Gastroesophageal sphincter (tissue), 4 donors: ENCODE measurements at regions not wholly inside any gene's neighbourhood (a gene's known extent, or its start where the extent isn't known, plus 50 kb on each side); places are given as distances from the start of the nearest gene placed in this dataset.

Experiments
- ATAC-seq: fragments of 150-250 bp; one replicate; pipeline ENCODE4 v1.9.1; 2016; ENCODE audit warnings: mild to moderate bottlenecking, moderate library complexity
- H3K27ac ChIP-seq, 4 donors: fragments of 200-600 bp; sonication (generic) in 3 of 4; 1 replicate in 3 of 4; 2 replicates in 1 of 4; pipeline ENCODE4 v1.5.1; 2016 to 2019
- H3K27me3 ChIP-seq: fragments of 200-600 bp; sonication (generic); one replicate; pipeline ENCODE4 v1.5.1; 2019
- H3K36me3 ChIP-seq, 2 donors: fragments of 200-600 bp; sonication (generic); one replicate each; pipeline ENCODE4 v1.5.1; 2019; ENCODE audit warnings: control low read depth in 1 of 2
- H3K4me1 ChIP-seq, 3 donors: fragments of 200-600 bp; sonication (generic); 1 replicate in 2 of 3; 2 replicates in 1 of 3; pipeline ENCODE4 v1.5.1; 2016 to 2019; ENCODE audit warnings: control low read depth in 2 of 3
- H3K4me3 ChIP-seq, 2 donors: fragments of 200-600 bp; sonication (generic); one replicate each; pipeline ENCODE4 v1.5.1; 2019; ENCODE audit warnings: mild to moderate bottlenecking in 1 of 2, moderate library complexity in 1 of 2
- H3K9me3 ChIP-seq, 3 donors: fragments of 200-600 bp; sonication (generic); one replicate each; pipeline ENCODE4 v1.5.1; 2017 to 2019; ENCODE audit warnings: control low read depth in 2 of 3
- EP300 ChIP-seq: sonication (generic); formaldehyde crosslinking; IDR thresholded peaks from one replicate; pipeline ENCODE4 v1.6.1; 2017; ENCODE audit warnings: antibody characterized with exemption, mild to moderate bottlenecking
- POLR2A ChIP-seq, 2 donors: fragments of 450-650 bp; IDR thresholded peaks; one replicate each; pipeline ENCODE4 v1.6.1; 2017; ENCODE audit warnings: antibody characterized with exemption in 2 of 2, mild to moderate bottlenecking in 2 of 2, moderate library complexity in 1 of 2
- POLR2AphosphoS5 ChIP-seq: sonication (generic); formaldehyde crosslinking; IDR thresholded peaks from one replicate; pipeline ENCODE4 v1.6.1; 2017; ENCODE audit warnings: antibody characterized with exemption
- WGBS, 2 donors: methylation state at CpG; one replicate each; pipeline ENCODE4 v1.1.5; 2018; ENCODE audit warnings: low coverage in 1 of 2; 5-methylcytosine and 5-hydroxymethylcytosine counted together
- TF ChIP-seq, protein P1 (sequence below), 4 experiments: fragments of 200-600 bp in 2 of 4; fragments of 450-650 bp in 2 of 4; sonication (generic) in 1 of 4; IDR thresholded peaks; one replicate each; pipeline ENCODE4 v1.5.1; 2017 to 2019; ENCODE audit warnings: antibody characterized with exemption in 4 of 4, mild to moderate bottlenecking in 2 of 4, moderate library complexity in 2 of 4

- H3K9me3 ChIP-seq: peaks cover 0 to 16% (median 0%) of the 10 kb centered on the region in 3 donors
- no peak overlapping the region for H3K4me3 ChIP-seq
- WGBS, 2 donors: 81% methylated on average over 2 of the region's 10 CpGs; no CpG with 5 or more reads in 1 of the 2 donors
- peak; percentile 36 for ATAC-seq
- TF ChIP-seq POLR2AphosphoS5 (no peak), POLR2A (IDR thresholded peaks at IDR 0.05) (no peak), EP300 (no peak)
- TF ChIP-seq, protein P1, sequence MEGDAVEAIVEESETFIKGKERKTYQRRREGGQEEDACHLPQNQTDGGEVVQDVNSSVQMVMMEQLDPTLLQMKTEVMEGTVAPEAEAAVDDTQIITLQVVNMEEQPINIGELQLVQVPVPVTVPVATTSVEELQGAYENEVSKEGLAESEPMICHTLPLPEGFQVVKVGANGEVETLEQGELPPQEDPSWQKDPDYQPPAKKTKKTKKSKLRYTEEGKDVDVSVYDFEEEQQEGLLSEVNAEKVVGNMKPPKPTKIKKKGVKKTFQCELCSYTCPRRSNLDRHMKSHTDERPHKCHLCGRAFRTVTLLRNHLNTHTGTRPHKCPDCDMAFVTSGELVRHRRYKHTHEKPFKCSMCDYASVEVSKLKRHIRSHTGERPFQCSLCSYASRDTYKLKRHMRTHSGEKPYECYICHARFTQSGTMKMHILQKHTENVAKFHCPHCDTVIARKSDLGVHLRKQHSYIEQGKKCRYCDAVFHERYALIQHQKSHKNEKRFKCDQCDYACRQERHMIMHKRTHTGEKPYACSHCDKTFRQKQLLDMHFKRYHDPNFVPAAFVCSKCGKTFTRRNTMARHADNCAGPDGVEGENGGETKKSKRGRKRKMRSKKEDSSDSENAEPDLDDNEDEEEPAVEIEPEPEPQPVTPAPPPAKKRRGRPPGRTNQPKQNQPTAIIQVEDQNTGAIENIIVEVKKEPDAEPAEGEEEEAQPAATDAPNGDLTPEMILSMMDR (IDR thresholded peaks at IDR 0.05): no peak
- H3K27me3 ChIP-seq: peaks cover 4% of the 10 kb centered on the region
- H3K4me1 ChIP-seq: no peaks in the 10 kb centered on the region
- H3K27ac ChIP-seq: no peak overlapping the region
- no peaks in the 10 kb centered on the region for H3K36me3 ChIP-seq
Measured at GRCh38 chr15:37586011-37586583, 348.3 kb upstream of the TMCO5A start.

DNA sequence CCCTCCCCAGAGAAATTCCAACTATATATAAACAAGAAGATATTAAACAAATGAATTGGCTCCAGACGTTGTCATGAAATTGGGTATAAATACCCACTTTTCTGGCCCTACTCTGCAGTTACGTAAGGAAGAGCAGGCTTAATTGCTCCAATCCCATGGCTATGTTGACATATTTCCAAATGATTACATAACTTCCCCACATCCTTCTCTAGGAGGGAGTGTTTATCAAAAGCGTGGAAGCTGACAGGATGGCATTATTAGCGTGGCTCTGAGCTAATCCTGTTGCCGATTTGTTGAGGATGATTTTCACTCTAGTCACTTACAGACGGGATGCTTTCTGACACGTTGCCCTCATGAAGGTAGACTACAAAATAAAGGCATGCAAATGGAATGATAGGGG, 347.5 kb upstream of the TMCO5A start:
- Histone ChIP-seq H3K27me3 (peaks cover 4% of the 10 kb centered on the region), H3K4me3 (no peak overlapping the region), H3K4me1 (no peaks in the 10 kb centered on the region), H3K36me3 (no peaks in the 10 kb centered on the region), H3K9me3 (peaks cover 0 to 11% (median 0%) of the 10 kb centered on the region in 3 donors), H3K27ac (no peak overlapping the region)
- WGBS, 2 donors: 0 to 19% methylated on average over 2 to 7 of the region's 7 CpGs
- ATAC-seq: peak; percentile 63
- TF ChIP-seq POLR2A (IDR thresholded peaks at IDR 0.05) (no peak), POLR2AphosphoS5 (no peak), EP300 (no peak)
- TF ChIP-seq, protein P1 (IDR thresholded peaks at IDR 0.05): no peak

DNA sequence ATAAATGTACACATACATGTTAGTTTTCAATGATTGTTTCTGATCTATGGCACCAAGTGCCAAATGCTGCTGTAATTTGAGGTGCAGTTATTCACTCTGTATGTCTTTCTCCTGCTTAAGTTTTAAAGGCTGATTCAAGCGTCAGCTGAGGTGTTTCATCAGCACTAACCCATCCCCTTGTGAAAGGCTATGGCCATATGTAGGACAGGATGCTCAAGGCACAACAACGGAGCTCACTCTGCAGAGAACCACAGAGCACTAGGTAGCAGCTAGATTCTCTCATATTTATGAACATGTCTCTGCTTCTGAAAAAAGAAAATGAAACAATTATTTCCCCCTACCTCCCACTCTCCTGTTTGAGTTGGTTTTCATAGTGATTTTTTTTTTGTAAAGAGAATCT, 340.0 kb upstream of the TMCO5A start:
- H3K9me3 ChIP-seq: no peaks in the 10 kb centered on the region
- TF ChIP-seq, protein P1 (IDR thresholded peaks at IDR 0.05): no peak
- no peak for TF ChIP-seq EP300
- no peak for TF ChIP-seq POLR2AphosphoS5
- TF ChIP-seq POLR2A (IDR thresholded peaks at IDR 0.05): no peak
- peaks cover 4% of the 10 kb centered on the region for H3K27me3 ChIP-seq
- H3K27ac ChIP-seq: no peak overlapping the region
- no peaks in the 10 kb centered on the region for H3K4me1 ChIP-seq
- H3K36me3 ChIP-seq: no peaks in the 10 kb centered on the region
- WGBS, 2 donors: 27 to 36% methylated on average over 2 of the region's 2 CpGs
- H3K4me3 ChIP-seq: no peak overlapping the region
- ATAC-seq: no peak

DNA sequence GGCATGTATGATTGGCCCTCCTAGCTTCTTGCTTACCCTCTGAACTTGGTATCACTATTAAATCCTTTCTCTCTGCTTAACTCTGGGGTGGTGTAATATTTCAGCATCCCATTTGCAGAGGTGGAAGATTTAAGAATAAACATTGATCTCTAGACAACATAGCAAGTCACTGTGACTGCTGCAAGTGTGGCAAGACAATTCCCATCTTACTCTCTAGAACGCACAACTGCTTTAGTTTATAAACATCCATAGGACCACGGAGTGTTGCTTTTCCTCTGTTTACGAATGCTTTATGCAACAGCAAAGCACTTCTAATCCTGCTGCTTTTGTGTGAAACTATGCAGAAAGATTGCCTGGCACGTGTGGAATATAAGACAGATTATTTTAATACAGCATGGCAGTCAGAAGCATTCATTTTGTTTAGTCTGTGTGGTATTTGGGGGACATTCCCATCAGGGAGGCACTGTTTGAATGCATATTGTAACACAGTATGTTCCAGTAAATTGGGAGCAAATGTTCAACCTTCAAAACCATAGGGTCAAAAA, 338.9 kb upstream of the TMCO5A start:
- no peak for ATAC-seq
- Histone ChIP-seq H3K36me3 (no peaks in the 10 kb centered on the region), H3K27me3 (peaks cover 4% of the 10 kb centered on the region), H3K27ac (no peak overlapping the region), H3K4me1 (no peaks in the 10 kb centered on the region), H3K9me3 (no peaks in the 10 kb centered on the region), H3K4me3 (no peak overlapping the region)
- 19 to 41% methylated on average over 4 of the region's 4 CpGs for WGBS, 2 donors
- TF ChIP-seq POLR2AphosphoS5 (no peak), EP300 (no peak), POLR2A (IDR thresholded peaks at IDR 0.05) (no peak)
- TF ChIP-seq, protein P1 (IDR thresholded peaks at IDR 0.05): no peak

- H3K9me3 ChIP-seq: no peaks in the 10 kb centered on the region
- no peaks in the 10 kb centered on the region for H3K4me1 ChIP-seq
- peaks cover 4% of the 10 kb centered on the region for H3K27me3 ChIP-seq
- H3K4me3 ChIP-seq: no peak overlapping the region
- H3K36me3 ChIP-seq: no peaks in the 10 kb centered on the region
- TF ChIP-seq EP300: no peak
- no peak for TF ChIP-seq POLR2AphosphoS5
- ATAC-seq: no peak
- 74 to 75% methylated on average over 7 of the region's 7 CpGs for WGBS, 2 donors
- no peak overlapping the region for H3K27ac ChIP-seq
Measured at GRCh38 chr15:37599156-37599555, 335.3 kb upstream of the TMCO5A start.
